ENCODE measurements at regions not wholly inside any gene's neighbourhood (a gene's known extent, or its start where the extent isn't known, plus 50 kb on each side); places are given as distances from the start of the nearest gene placed in this dataset.

GRCh38 chr2:64760128-64760527 lies 106.4 kb upstream of the SERTAD2 start:
- no peak overlapping the region for H3K4me3 ChIP-seq (replicated peaks in 1 of 2; ENCODE audit: low read depth in 2 of 2, low read length in 2 of 2)
- TF ChIP-seq CTCF (IDR thresholded peaks at IDR 0.05; ENCODE audit: low read depth, low read length) = no peak
- DNase-seq (ENCODE audit: low read depth in 2 of 2) = no peak

- no peak for TF ChIP-seq CTCF (IDR thresholded peaks at IDR 0.05; ENCODE audit: low read depth, low read length)
- H3K4me3 ChIP-seq (replicated peaks in 1 of 2; ENCODE audit: low read depth in 2 of 2, low read length in 2 of 2) = no peak overlapping the region
- DNase-seq (ENCODE audit: low read depth in 2 of 2) = no peak
Measured at GRCh38 chr2:64762301-64762997, 108.7 kb upstream of the SERTAD2 start.

GRCh38 chr2:64763126-64763525 lies 109.4 kb upstream of the SERTAD2 start:
- no peak for TF ChIP-seq CTCF (IDR thresholded peaks at IDR 0.05; ENCODE audit: low read depth, low read length)
- no peak overlapping the region for H3K4me3 ChIP-seq (replicated peaks in 1 of 2; ENCODE audit: low read depth in 2 of 2, low read length in 2 of 2)
- DNase-seq (ENCODE audit: low read depth in 2 of 2) = no peak

DNA sequence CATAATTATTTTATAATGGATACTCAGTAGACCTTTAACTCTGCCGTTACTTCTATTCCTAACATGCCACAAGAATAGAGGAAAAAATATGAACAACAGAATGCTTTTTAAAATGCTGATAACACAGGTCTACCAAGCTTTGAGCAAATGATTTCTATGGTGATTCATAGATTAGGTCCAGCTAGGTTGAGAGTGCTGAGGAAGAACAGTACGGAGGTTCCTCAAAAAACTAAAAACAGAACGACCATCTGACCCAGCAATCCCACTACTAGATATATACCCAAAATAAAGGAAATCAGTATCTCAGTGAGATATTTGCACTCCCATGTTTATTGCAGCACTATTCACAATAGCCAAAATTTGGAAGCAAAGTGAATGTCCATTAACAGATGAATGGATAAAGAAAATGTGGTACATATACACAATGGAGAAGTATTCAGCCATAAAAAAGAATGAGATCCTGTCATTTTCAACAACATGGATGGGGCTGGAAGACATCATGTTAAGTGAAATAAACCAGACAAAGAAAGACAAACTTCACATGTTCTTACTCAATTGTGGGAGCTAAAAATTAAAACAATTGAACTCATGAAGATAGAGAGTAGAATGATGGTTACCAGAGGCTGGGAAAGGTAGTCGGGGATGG lies 111.6 kb upstream of the SERTAD2 start:
- H3K4me3 ChIP-seq (replicated peaks in 1 of 2; ENCODE audit: low read depth in 2 of 2, low read length in 2 of 2) = no peak overlapping the region
- DNase-seq (ENCODE audit: low read depth in 2 of 2) = no peak
- no peak for TF ChIP-seq CTCF (IDR thresholded peaks at IDR 0.05; ENCODE audit: low read depth, low read length)

GRCh38 chr2:64766841-64767669 lies 113.3 kb upstream of the SERTAD2 start:
- peak overlapping the region; percentile 44 to 66 for H3K4me3 ChIP-seq (replicated peaks in 1 of 2; ENCODE audit: low read depth in 2 of 2, low read length in 2 of 2)
- TF ChIP-seq CTCF (IDR thresholded peaks at IDR 0.05; ENCODE audit: low read depth, low read length) = no peak
- DNase-seq (ENCODE audit: low read depth in 2 of 2) = peak; percentile 53 to 60

- H3K4me3 ChIP-seq (replicated peaks in 1 of 2; ENCODE audit: low read depth in 2 of 2, low read length in 2 of 2) = peak overlapping the region; percentile 44 to 66
- DNase-seq (ENCODE audit: low read depth in 2 of 2) = peak; percentile 92 to 94
- TF ChIP-seq CTCF (IDR thresholded peaks at IDR 0.05; ENCODE audit: low read depth, low read length) = no peak
Measured at GRCh38 chr2:64767670-64768468, 114.2 kb upstream of the SERTAD2 start.

Data from cardiac fibroblast (primary cell).